HG02870 (cell line): ENCODE measurements at regions not wholly inside any gene's neighbourhood (a gene's known extent, or its start where the extent isn't known, plus 50 kb on each side); places are given as distances from the start of the nearest gene placed in this dataset.
"Not testable (repeated sequence)": the region's sequence is repeated elsewhere in the genome, so short reads cannot be mapped to it uniquely, and the experiment has no call there.

Experiments used
- ATAC-seq: cut with Tn5 transposase; IDR thresholded peaks from one replicate; pipeline ENCODE4 v1.9.1; 2021; ENCODE audit warnings: mild to moderate bottlenecking, moderate library complexity; ENCODE audit not compliant: unreplicated experiment

DNA sequence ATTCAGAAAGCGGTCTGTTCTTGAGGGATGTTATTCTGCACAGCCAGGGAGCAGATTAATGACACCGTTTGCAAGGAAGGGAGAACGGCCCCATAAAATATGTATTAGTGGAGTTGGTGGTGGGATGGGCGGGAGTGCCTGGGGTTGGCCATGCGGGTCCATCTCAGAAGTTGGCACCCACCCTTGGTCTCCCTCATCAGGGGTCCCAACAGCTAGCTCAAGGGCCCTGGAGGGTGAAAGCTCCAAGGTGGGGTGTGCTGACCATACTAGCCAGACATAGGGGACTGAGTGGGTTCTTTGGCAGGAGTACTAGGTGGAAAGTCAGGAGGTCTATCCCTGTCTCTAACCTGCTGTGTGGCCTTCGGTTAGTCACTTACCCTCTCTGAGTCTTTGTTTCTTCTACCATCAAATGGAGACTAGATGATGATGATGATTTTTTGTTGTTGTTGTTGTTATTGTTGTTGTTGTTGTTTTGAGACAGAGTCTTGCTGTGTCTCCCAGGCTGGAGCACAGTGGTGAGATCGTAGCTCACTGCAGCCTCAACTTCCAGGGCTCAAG, 83.2 kb upstream of the BRD7 start:
- ATAC-seq, result no peak

- no peak for ATAC-seq
Observed at GRCh38 chr16:50450957-50451356, 82.2 kb upstream of the BRD7 start.

DNA sequence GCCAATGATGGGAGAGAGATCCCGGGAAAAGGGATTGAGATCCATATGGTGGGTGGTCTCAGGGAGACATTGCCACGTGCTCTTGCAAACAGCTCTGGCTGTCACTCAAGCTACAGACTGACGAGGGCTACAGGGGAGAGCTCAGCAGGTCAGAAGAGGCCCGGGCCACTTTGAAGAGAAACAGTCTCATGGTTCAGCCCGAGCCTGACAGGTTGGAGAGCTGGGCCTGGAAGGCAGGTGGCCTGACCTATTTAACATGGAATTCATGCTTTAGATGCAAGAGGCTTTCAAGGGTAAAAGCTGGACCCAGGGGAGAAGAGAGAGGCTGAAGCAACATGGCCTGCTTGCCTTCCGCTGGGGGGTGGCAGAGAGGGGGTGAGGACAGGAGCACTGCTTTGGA, 81.0 kb upstream of the BRD7 start:
- no peak for ATAC-seq

DNA sequence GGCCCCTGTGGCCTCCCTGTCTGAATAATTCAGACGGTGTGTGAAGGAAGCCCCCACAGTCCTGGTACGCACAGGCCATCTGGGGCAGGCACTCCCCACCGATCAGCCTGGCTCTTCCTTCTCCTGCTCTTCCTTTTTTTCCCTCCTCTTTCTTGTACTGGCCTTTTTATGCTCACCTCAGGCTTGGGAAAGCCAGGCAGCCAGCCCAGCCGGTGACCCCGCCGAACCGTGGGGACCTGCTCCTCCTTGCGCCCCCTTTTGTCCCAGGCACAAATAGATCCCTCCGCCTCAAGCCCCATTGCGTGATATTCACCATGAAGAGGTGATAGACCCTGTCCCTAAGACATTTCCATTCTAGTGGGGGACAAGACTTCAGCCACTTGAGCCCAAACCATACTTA, 80.2 kb upstream of the BRD7 start:
- no peak for ATAC-seq

DNA sequence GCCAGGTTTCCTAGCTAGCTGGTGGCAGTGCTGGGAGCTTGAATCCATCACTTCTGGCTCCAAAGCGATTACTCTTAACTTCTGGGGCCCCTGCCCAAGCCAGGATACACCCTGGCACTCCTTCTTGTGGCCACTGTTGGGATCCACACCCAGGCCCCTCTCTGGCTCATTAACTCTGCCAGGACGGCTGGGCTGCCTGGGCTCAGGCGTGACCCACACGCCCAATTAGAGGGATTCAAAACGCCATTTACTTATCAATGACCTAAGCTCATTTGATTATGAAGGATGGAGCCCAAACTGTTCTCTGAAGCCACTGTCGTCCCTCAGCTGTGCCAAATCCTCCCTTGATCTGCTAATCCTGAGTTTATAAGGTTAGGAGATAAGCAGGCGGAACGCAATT, 79.7 kb upstream of the BRD7 start:
- no peak for ATAC-seq

DNA sequence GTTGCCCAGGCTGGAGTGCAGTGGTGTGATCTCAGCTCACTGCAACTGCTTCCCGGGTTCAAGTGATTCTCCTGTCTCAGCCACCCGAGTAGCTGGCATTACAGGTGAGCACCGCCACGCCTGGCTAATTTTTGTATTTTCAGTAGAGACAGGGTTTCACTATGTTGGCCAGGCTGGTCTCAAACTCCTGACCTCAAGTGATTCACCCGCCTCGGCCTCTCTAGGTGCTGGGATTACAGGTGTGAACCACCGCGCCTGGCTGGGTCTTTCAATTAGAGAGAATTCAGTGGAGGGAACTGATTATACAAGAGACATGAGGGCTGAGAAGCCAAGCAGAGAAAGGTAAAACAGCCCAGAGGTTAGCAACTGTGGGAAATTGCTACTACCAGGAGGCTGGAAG, 78.6 kb upstream of the BRD7 start:
- not testable (repeated sequence) for ATAC-seq

DNA sequence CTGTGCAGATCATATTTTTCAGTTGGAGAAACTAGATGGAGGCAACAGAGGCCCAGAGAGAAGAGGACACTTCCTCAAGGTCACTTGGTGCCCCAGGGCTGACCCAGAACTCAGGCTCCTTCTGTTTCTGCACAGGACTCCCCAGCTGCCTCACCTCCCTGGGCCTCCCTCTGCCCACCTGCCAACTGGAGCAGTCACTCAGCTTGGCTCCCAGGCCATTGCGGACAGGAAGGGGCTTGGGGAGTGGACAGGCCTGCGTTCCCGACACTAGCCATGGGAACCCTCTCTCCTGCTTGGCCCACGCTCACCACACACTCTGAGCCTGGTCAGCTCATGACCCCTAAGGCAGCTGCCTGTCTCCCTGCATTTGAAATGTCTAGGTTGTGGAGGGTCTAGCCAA, 78.1 kb upstream of the BRD7 start:
- ATAC-seq, result no peak

GRCh38 chr16:50445621-50446555, 77.1 kb upstream of the BRD7 start:
- no peak for ATAC-seq

GRCh38 chr16:50444526-50444925, 75.7 kb upstream of the BRD7 start:
- no peak for ATAC-seq

- no peak for ATAC-seq
Observed at GRCh38 chr16:50442221-50442620, 73.4 kb upstream of the BRD7 start.

GRCh38 chr16:50441486-50442157, 72.8 kb upstream of the BRD7 start:
- no peak for ATAC-seq

- no peak for ATAC-seq
Observed at GRCh38 chr16:50440991-50441390, 72.2 kb upstream of the BRD7 start.

DNA sequence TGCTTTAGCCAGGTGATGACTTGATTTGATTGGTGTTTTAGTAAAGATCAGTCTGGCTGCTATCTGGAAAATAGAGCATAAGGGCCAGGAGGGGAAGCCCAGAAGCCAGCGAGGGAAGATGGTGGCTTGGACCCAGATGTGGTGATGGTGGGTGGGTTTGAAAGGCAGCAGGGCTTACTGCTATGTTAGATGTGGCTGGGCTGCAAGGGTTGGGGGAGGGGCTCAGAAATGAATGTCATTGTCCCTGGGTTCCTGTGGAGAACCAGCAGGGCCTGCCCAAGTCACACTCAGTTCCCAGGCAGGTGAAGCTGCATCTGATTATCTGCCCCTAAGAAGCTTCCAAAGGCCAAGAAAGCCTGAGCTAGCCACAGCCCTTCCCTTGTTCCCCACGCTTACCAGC, 71.7 kb upstream of the BRD7 start:
- no peak for ATAC-seq

- ATAC-seq, result no peak
Observed at GRCh38 chr16:50437769-50438437, 69.1 kb upstream of the BRD7 start.

DNA sequence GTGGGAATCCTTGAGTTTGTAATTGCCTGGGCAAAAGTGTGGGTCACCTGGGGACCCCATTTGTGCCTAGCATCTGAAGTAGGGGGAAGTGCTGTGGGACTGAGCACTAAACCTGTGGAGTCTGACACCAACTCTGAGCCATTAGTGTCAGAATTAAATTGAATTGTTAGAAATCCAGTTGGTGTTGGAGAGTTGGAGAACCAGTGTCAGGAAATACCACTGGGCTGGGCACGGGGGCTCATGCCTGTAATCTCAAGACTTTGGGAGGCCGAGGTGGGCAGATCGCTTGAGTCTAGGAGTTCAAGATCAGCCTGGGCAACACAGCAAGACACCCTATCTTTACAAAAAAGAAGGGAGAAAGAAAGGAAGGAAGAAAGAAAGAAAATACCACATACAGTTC, 67.5 kb upstream of the BRD7 start:
- ATAC-seq, result no peak

GRCh38 chr16:50434872-50435478, 66.2 kb upstream of the BRD7 start:
- no peak for ATAC-seq

DNA sequence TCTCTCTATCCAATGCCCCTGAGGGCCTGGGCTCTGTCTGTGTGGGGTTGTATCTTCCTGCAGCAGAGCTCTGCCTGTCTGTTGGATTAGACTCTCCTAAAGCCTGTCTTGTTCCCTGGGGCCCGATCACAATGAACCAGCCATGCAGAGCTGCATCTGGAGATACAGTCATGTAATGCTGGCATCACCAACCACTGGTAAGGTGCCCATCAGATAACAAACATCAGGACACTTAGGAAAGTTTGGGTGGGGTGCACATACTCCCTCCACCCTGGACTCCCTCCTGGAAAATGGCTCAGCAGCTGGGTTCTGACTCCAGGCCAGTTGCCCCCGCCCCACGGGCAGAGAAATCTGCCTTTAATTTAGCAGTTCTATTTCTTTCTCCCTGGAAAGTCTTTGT, 61.3 kb upstream of the BRD7 start:
- ATAC-seq, result no peak

DNA sequence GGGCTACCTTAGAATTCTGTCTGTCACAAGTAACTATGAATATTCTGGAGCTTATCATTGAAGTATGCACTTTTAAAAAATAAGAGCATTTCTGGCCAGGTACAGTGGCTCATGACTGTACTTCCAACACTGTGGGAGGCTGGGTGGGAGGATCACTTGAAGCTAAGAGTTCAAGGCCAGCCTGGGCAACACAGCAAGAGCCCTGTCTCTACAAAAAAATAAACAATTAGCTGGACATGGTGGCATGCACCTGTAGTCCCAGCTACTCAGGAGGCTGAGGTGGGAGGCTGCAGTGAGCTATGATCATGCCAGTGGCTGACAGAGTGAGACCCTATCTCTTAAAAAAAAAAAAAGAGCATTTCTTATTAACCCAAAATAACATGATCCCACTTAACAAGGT, 60.0 kb upstream of the BRD7 start:
- no peak for ATAC-seq

DNA sequence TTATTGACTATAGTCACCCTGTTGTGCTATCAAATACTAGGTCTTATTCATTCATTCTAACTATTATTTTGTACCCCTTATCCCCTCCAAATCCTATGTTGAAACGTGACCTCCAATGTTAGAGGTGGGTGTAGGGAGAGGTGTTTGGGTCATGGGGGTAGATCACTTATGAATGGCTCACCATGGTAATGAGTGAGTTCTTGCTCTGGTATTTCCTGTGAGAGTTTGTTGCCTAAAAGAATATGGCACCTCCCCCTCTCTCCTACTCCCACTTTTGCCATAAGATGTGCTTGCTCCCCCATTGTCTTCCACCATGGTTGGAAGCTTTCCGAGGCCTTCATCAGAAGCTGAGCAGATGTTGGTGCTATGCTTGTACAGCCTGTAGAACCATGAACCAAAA, 59.3 kb upstream of the BRD7 start:
- ATAC-seq, result no peak

- ATAC-seq, result no peak
Observed at GRCh38 chr16:50427107-50427506, 58.3 kb upstream of the BRD7 start.

GRCh38 chr16:50425648-50426047, 56.9 kb upstream of the BRD7 start:
- no peak for ATAC-seq
